Endothelial cell of umbilical vein (primary cell): ENCODE measurements at regions not wholly inside any gene's neighbourhood (a gene's known extent, or its start where the extent isn't known, plus 50 kb on each side); places are given as distances from the start of the nearest gene placed in this dataset.

ENCODE experiments used
- BruUV-seq: library from RNA; stranded (reverse); fragments of 400-500 nt; replicated peaks from 2 replicates; lab custom pipeline; 2021; lab: Mats Ljungman, UMichigan
- CTCF ChIA-PET: fragments of 300-600, 350-600 bp; sonication (Branson Sonifier 250); formaldehyde crosslinking; loops from one replicate; lab custom pipeline; 2021; ENCODE audit warnings: antibody characterized with exemption, inconsistent platforms; lab: Charles Lee
- POLR2A ChIA-PET: fragments of 300-600, 350-600 bp; sonication (Branson Sonifier 250); formaldehyde crosslinking; loops from one replicate; lab custom pipeline; 2021; ENCODE audit warnings: antibody characterized with exemption, inconsistent platforms; lab: Charles Lee
- DNase-seq: peaks from one replicate; pipeline ENCODE4 v3.0.0-alpha.2; 2011; ENCODE audit warnings: low read depth, low spot score
- FAIRE-seq: peaks from 2 replicates; lab custom pipeline; 2011; peaks lifted over from hg19 to GRCh38; lab: Jason Lieb, UNC
- H2AFZ ChIP-seq: 2 replicates; pipeline ENCODE4 v1.6.0; 2012; ENCODE audit warnings: low read depth, low read length, control low read depth, inconsistent platforms
- H3K27ac ChIP-seq: 2 replicates; pipeline ENCODE4 v1.5.1; 2011; ENCODE audit warnings: low read depth, mild to moderate bottlenecking, control low read depth, low read length, moderate library complexity; ENCODE audit not compliant: insufficient read depth
- H3K27me3 ChIP-seq, 2 experiments: 2 replicates each; pipeline versions ENCODE4 v1.6.0 to v1.6.1; 2011; ENCODE audit warnings: low read length in 2 of 2, mixed read lengths in 1 of 2; ENCODE audit not compliant: control insufficient read depth in 2 of 2, insufficient read depth in 2 of 2
- H3K36me3 ChIP-seq, 2 experiments: 2 replicates in 1 of 2; 3 replicates in 1 of 2; pipeline ENCODE4 v1.5.1; 2011; ENCODE audit warnings: low read length in 2 of 2, mild to moderate bottlenecking in 1 of 2, moderate library complexity in 1 of 2; ENCODE audit not compliant: control insufficient read depth in 2 of 2, insufficient read depth in 2 of 2; ENCODE audit errors: extremely low read depth in 1 of 2
- H3K4me1 ChIP-seq: 3 replicates; pipeline ENCODE4 v1.5.1; 2011; ENCODE audit warnings: mild to moderate bottlenecking, low read length; ENCODE audit not compliant: control insufficient read depth, insufficient read depth; ENCODE audit errors: extremely low read depth
- H3K4me2 ChIP-seq: 2 replicates; pipeline ENCODE4 v1.6.1; 2011; ENCODE audit warnings: low read length, control low read depth, mixed read lengths; ENCODE audit not compliant: insufficient read depth
- H3K4me3 ChIP-seq, 3 experiments: fragments of 200-600 bp in 1 of 3; sonication (generic), shearing (Covaris generic) in 1 of 3; replicated peaks in 1 of 3; 2 replicates each; pipeline ENCODE4 v1.5.1; 2011 to 2016; ENCODE audit warnings: control low read depth in 3 of 3, low read length in 3 of 3, mild to moderate bottlenecking in 2 of 3, inconsistent platforms in 1 of 3, low read depth in 1 of 3, moderate library complexity in 1 of 3; ENCODE audit not compliant: insufficient read depth in 1 of 3
- H3K79me2 ChIP-seq: 2 replicates; pipeline ENCODE4 v1.6.0; 2012; ENCODE audit warnings: low read length, inconsistent platforms; ENCODE audit not compliant: control insufficient read depth, insufficient read depth
- H3K9ac ChIP-seq: replicated peaks from 2 replicates; pipeline ENCODE3; 2011; ENCODE audit warnings: low read length, control low read depth; ENCODE audit not compliant: insufficient read depth; ENCODE audit errors: extremely low read depth
- H3K9me1 ChIP-seq: replicated peaks from 3 replicates; pipeline ENCODE4 v1.6.0; 2011; ENCODE audit warnings: mild to moderate bottlenecking, low read length; ENCODE audit not compliant: control insufficient read depth, insufficient read depth; ENCODE audit errors: extremely low read depth
- H3K9me3 ChIP-seq: replicated peaks from 2 replicates; pipeline ENCODE4 v1.5.1; 2012; ENCODE audit warnings: low read length, inconsistent platforms; ENCODE audit not compliant: control insufficient read depth, insufficient read depth
- H4K20me1 ChIP-seq: replicated peaks from 2 replicates; pipeline ENCODE3; 2011; ENCODE audit warnings: mild to moderate bottlenecking, low read length; ENCODE audit not compliant: control insufficient read depth, insufficient read depth; ENCODE audit errors: extremely low read depth
- EZH2 ChIP-seq: IDR thresholded peaks from 2 replicates; pipeline ENCODE4 v1.6.1; 2012; ENCODE audit warnings: borderline replicate concordance, low read depth, mild to moderate bottlenecking, moderate library complexity, low read length, inconsistent platforms; ENCODE audit not compliant: severe bottlenecking
- FOS ChIP-seq: IDR thresholded peaks from 2 replicates; pipeline ENCODE4 v1.6.1; 2011; ENCODE audit warnings: mild to moderate bottlenecking, low read length, moderate library complexity, borderline replicate concordance; ENCODE audit not compliant: insufficient read depth
- GATA2 ChIP-seq: IDR thresholded peaks from 2 replicates; pipeline ENCODE4 v1.7.0; 2011; ENCODE audit warnings: low read depth, mild to moderate bottlenecking, moderate library complexity, mixed read lengths, low read length; ENCODE audit not compliant: insufficient read length, insufficient read depth
- JUN ChIP-seq: IDR thresholded peaks from 2 replicates; pipeline ENCODE4 v1.6.1; 2011; ENCODE audit warnings: borderline replicate concordance, low read depth; ENCODE audit not compliant: insufficient read length, insufficient read depth
- MYC ChIP-seq: IDR thresholded peaks from one replicate; pipeline ENCODE4 v1.6.1; 2011; ENCODE audit warnings: mild to moderate bottlenecking, low read depth, low read length
- POLR2A ChIP-seq: IDR thresholded peaks from 2 replicates; pipeline ENCODE4 v1.6.1; 2012; ENCODE audit warnings: low read depth, mild to moderate bottlenecking, control low read depth, low read length
- POLR2AphosphoS5 ChIP-seq: IDR thresholded peaks from 2 replicates; pipeline ENCODE4 v1.6.1; 2012; ENCODE audit warnings: low read depth, mild to moderate bottlenecking, control low read depth, low read length, moderate library complexity; ENCODE audit not compliant: insufficient read depth
- dilution Hi-C: fragments of 300-500 bp; cut with MboI; formaldehyde crosslinking; loops from one replicate; pipeline ENCODE4 v1.15.0; 2019; ENCODE audit warnings: low sequenced_read_pairs; ENCODE audit not compliant: extremely low pct_ligation_motif_present
- intact Hi-C: fragments of 100-400 bp; cut with micrococcal nuclease; formaldehyde crosslinking; loops from one replicate; pipeline ENCODE4 v1.10.0; 2022
- TF ChIP-seq, protein P1 (sequence below): IDR thresholded peaks from 2 replicates; pipeline ENCODE4 v1.6.1; 2011; ENCODE audit not compliant: insufficient read depth, insufficient read length
- TF ChIP-seq, protein P2 (sequence below), 2 donors: IDR thresholded peaks; 1 replicate in 1 of 2; 2 replicates in 1 of 2; pipeline ENCODE4 v1.5.1; 2011; ENCODE audit warnings: low read length in 2 of 2, mild to moderate bottlenecking in 2 of 2, moderate library complexity in 2 of 2, control low read depth in 1 of 2, inconsistent platforms in 1 of 2, low read depth in 1 of 2; ENCODE audit not compliant: insufficient read depth in 1 of 2; ENCODE audit errors: extremely low read depth in 1 of 2

DNA sequence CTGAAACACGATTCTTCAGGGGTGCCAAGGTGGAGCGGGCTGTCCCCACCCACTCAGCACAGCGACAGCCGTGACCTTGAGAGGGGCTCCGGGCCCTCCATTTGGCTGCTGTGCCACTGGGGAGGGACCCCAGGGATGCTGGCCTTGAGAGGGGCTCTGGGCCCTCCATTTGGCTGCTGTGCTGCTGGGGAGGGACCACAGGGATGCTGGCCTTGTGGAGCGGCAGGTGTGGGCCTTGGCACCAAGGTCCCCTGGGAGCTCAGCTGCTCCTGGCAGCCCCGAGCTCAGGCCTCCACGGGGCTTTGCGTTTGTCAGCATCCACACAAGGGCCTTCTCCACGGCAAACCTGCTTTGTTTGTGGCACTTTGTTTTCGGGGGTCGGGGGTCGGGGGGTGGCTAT, 137.6 kb upstream of the LPCAT1 start:
- CTCF ChIA-PET: no interaction called here

More for the DNA sequence above, 137.6 kb upstream of the LPCAT1 start:
- dilution Hi-C loops: no loop called here
- no TSS peak for BruUV-seq
- POLR2A ChIA-PET: no interaction called here
- H3K27ac ChIP-seq: no peak overlapping the region
- no peak overlapping the region for H3K4me3 ChIP-seq
- no peaks in the 10 kb centered on the region for H3K9me3 ChIP-seq
- H3K4me1 ChIP-seq: no peaks in the 10 kb centered on the region
- H3K4me2 ChIP-seq: no peak overlapping the region
- H2AFZ ChIP-seq: no peak overlapping the region
- no peaks in the 10 kb centered on the region for H3K79me2 ChIP-seq
- no peaks in the 10 kb centered on the region for H4K20me1 ChIP-seq
- H3K9ac ChIP-seq: no peak overlapping the region
- FAIRE-seq (no peak), DNase-seq (no peak)
- TF ChIP-seq, protein P1, sequence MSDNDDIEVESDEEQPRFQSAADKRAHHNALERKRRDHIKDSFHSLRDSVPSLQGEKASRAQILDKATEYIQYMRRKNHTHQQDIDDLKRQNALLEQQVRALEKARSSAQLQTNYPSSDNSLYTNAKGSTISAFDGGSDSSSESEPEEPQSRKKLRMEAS: no peak
- no peak for TF ChIP-seq MYC
- no peak for TF ChIP-seq JUN
- TF ChIP-seq POLR2AphosphoS5: no peak
- TF ChIP-seq, protein P2, sequence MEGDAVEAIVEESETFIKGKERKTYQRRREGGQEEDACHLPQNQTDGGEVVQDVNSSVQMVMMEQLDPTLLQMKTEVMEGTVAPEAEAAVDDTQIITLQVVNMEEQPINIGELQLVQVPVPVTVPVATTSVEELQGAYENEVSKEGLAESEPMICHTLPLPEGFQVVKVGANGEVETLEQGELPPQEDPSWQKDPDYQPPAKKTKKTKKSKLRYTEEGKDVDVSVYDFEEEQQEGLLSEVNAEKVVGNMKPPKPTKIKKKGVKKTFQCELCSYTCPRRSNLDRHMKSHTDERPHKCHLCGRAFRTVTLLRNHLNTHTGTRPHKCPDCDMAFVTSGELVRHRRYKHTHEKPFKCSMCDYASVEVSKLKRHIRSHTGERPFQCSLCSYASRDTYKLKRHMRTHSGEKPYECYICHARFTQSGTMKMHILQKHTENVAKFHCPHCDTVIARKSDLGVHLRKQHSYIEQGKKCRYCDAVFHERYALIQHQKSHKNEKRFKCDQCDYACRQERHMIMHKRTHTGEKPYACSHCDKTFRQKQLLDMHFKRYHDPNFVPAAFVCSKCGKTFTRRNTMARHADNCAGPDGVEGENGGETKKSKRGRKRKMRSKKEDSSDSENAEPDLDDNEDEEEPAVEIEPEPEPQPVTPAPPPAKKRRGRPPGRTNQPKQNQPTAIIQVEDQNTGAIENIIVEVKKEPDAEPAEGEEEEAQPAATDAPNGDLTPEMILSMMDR (IDR thresholded peaks at IDR 0.05; ENCODE audit: extremely low read depth in 1 of 2, insufficient read depth in 1 of 2, low read depth in 1 of 2, low read length in 2 of 2): no peak
- TF ChIP-seq EZH2: no peak
- TF ChIP-seq GATA2: no peak
- no peak for TF ChIP-seq POLR2A
- no peak for TF ChIP-seq FOS
- H3K27me3 ChIP-seq: peaks cover 2 to 4% of the 10 kb centered on the region in 2 experiments
- intact Hi-C loops: no loop called here
- H3K9me1 ChIP-seq: no peaks in the 10 kb centered on the region
- H3K36me3 ChIP-seq: no peaks in the 10 kb centered on the region
